ENCODE measurements at regions not wholly inside any gene's neighbourhood (a gene's known extent, or its start where the extent isn't known, plus 50 kb on each side); places are given as distances from the start of the nearest gene placed in this dataset.
"Not testable (repeated sequence)": the region's sequence is repeated elsewhere in the genome, so short reads cannot be mapped to it uniquely, and the experiment has no call there.

GRCh38 chr7:156503196-156503595, 137.4 kb upstream of the RNF32 start:
- H3K4me3 ChIP-seq (ENCODE audit: low read length), result no peak overlapping the region
- H2AFZ ChIP-seq (ENCODE audit: low read depth, low read length), result no peak overlapping the region
- H3K4me1 ChIP-seq (ENCODE audit: insufficient read depth, low read length), result no peaks in the 10 kb centered on the region
- H3K9me3 ChIP-seq (ENCODE audit: low read length), result no peaks in the 10 kb centered on the region
- no peaks in the 10 kb centered on the region for H3K36me3 ChIP-seq (ENCODE audit: insufficient read depth, low read length)
- no peaks in the 10 kb centered on the region for H3K27me3 ChIP-seq (ENCODE audit: insufficient read depth, low read length)

DNA sequence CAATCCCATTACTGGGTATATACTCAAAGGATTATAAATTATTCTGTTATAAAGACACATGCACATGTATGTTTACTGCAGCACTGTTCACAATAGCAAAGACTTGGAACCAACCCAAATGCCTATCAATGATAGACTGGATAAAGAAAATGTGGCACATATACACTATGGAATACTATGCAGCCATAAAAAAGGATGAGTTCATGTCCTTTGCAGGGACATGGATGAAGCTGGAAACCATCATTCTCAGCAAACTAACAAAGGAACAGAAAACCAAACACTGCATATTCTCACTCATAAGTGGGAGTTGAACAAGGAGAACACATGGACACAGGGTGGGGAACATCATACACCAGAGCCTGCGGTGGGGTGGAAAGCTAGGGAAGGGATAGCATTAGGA, 138.8 kb upstream of the RNF32 start:
- not testable (repeated sequence) for H3K9me3 ChIP-seq (ENCODE audit: low read length); H3K27me3 ChIP-seq (ENCODE audit: insufficient read depth, low read length); H3K4me3 ChIP-seq (ENCODE audit: low read length); H3K4me1 ChIP-seq (ENCODE audit: insufficient read depth, low read length); H2AFZ ChIP-seq (ENCODE audit: low read depth, low read length); H3K36me3 ChIP-seq (ENCODE audit: insufficient read depth, low read length)

GRCh38 chr7:156499247-156499881, 141.2 kb upstream of the RNF32 start:
- no peaks in the 10 kb centered on the region for H3K27me3 ChIP-seq (ENCODE audit: insufficient read depth, low read length)
- no peak overlapping the region for H2AFZ ChIP-seq (ENCODE audit: low read depth, low read length)
- H3K4me1 ChIP-seq (ENCODE audit: insufficient read depth, low read length), result no peaks in the 10 kb centered on the region
- no peak overlapping the region for H3K4me3 ChIP-seq (ENCODE audit: low read length)
- H3K9me3 ChIP-seq (ENCODE audit: low read length), result no peaks in the 10 kb centered on the region
- H3K36me3 ChIP-seq (ENCODE audit: insufficient read depth, low read length), result no peaks in the 10 kb centered on the region

DNA sequence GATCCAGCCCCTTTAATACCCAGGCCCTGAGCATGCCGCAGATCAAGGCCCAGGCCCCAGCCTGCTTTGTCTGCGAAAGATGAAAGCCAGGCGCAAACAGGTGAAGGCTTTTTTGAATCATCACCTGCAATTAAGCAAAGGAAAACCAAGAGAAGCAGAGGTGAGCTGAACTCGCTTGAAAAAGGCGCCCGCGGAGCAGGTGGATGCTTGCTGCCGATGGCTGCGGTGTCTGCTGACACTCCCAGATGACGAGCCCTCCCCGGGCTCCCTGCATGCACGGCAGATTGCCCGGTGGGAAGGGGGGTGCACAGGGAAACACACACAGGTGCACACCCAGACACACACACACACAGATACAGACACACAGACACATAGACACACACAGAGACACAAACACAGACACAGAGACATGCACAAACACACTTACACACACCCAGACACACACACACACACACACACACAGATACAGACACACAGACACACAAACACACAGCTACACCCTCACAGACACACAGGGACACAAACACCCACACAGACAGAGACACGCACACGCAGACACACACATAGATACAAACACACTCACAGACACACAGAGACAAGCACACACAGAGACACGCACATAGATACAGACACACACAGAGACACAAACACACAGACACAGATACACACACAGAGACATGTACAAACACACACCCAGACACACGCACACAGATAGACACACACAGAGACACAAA, 142.6 kb upstream of the RNF32 start:
- Histone ChIP-seq H3K4me1 (ENCODE audit: insufficient read depth, low read length) (no peaks in the 10 kb centered on the region), H3K4me3 (ENCODE audit: low read length) (no peak overlapping the region)

GRCh38 chr7:156496865-156497264, 143.7 kb upstream of the RNF32 start:
- H3K9me3 ChIP-seq (ENCODE audit: low read length), result no peaks in the 10 kb centered on the region
- H3K4me1 ChIP-seq (ENCODE audit: insufficient read depth, low read length), result no peaks in the 10 kb centered on the region
- H2AFZ ChIP-seq (ENCODE audit: low read depth, low read length), result no peak overlapping the region
- H3K36me3 ChIP-seq (ENCODE audit: insufficient read depth, low read length), result no peaks in the 10 kb centered on the region
- H3K4me3 ChIP-seq (ENCODE audit: low read length), result no peak overlapping the region
- H3K27me3 ChIP-seq (ENCODE audit: insufficient read depth, low read length), result no peaks in the 10 kb centered on the region

More for the DNA sequence above, 142.6 kb upstream of the RNF32 start:
- no peaks in the 10 kb centered on the region for H3K27me3 ChIP-seq (ENCODE audit: insufficient read depth, low read length)
- H2AFZ ChIP-seq (ENCODE audit: low read depth, low read length), result no peak overlapping the region
- no peaks in the 10 kb centered on the region for H3K9me3 ChIP-seq (ENCODE audit: low read length)
- H3K36me3 ChIP-seq (ENCODE audit: insufficient read depth, low read length), result no peaks in the 10 kb centered on the region

- no peaks in the 10 kb centered on the region for H3K36me3 ChIP-seq (ENCODE audit: insufficient read depth, low read length)
- no peaks in the 10 kb centered on the region for H3K9me3 ChIP-seq (ENCODE audit: low read length)
- no peaks in the 10 kb centered on the region for H3K27me3 ChIP-seq (ENCODE audit: insufficient read depth, low read length)
- H3K4me3 ChIP-seq (ENCODE audit: low read length), result no peak overlapping the region
- H2AFZ ChIP-seq (ENCODE audit: low read depth, low read length), result no peak overlapping the region
- no peaks in the 10 kb centered on the region for H3K4me1 ChIP-seq (ENCODE audit: insufficient read depth, low read length)
These were observed 144.2 kb upstream of the RNF32 start for GRCh38 chr7:156496363-156496769.

- Histone ChIP-seq H3K4me3 (ENCODE audit: low read length) (no peak overlapping the region), H3K4me1 (ENCODE audit: insufficient read depth, low read length) (no peaks in the 10 kb centered on the region), H3K9me3 (ENCODE audit: low read length) (no peaks in the 10 kb centered on the region), H2AFZ (ENCODE audit: low read depth, low read length) (no peak overlapping the region), H3K27me3 (ENCODE audit: insufficient read depth, low read length) (no peaks in the 10 kb centered on the region), H3K36me3 (ENCODE audit: insufficient read depth, low read length) (no peaks in the 10 kb centered on the region)
These were observed 145.6 kb upstream of the RNF32 start for GRCh38 chr7:156494960-156495359.

DNA sequence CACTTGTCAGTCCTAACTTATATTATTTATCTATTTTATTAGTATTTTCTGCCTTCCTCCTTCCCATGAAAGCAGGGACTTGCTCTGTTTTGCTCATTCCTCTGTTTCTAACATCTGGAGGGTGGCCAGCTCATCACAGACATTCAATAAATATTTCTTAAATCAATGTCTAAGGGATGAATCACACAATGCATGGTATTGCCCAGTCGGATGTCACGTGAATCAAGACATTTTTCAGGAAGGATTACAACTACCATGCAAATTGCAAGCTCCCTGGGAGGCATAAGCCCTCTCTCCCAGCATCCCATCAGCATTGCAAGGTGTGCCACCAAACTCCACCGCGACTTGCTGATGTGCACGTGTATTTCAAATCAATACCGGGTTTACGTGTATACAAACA, 146.6 kb upstream of the RNF32 start:
- H3K4me1 ChIP-seq (ENCODE audit: insufficient read depth, low read length), result no peaks in the 10 kb centered on the region
- H3K27me3 ChIP-seq (ENCODE audit: insufficient read depth, low read length), result no peaks in the 10 kb centered on the region
- H3K4me3 ChIP-seq (ENCODE audit: low read length), result no peak overlapping the region
- no peaks in the 10 kb centered on the region for H3K9me3 ChIP-seq (ENCODE audit: low read length)
- no peaks in the 10 kb centered on the region for H3K36me3 ChIP-seq (ENCODE audit: insufficient read depth, low read length)
- H2AFZ ChIP-seq (ENCODE audit: low read depth, low read length), result no peak overlapping the region

- Histone ChIP-seq H3K36me3 (ENCODE audit: insufficient read depth, low read length) (no peaks in the 10 kb centered on the region), H3K27me3 (ENCODE audit: insufficient read depth, low read length) (no peaks in the 10 kb centered on the region), H3K9me3 (ENCODE audit: low read length) (no peaks in the 10 kb centered on the region), H2AFZ (ENCODE audit: low read depth, low read length) (no peak overlapping the region), H3K4me3 (ENCODE audit: low read length) (no peak overlapping the region), H3K4me1 (ENCODE audit: insufficient read depth, low read length) (no peaks in the 10 kb centered on the region)
These were observed 148.4 kb upstream of the RNF32 start for GRCh38 chr7:156492170-156492569.

GRCh38 chr7:156491435-156491834, 149.1 kb upstream of the RNF32 start:
- H3K4me3 ChIP-seq (ENCODE audit: low read length), result no peak overlapping the region
- H3K9me3 ChIP-seq (ENCODE audit: low read length), result no peaks in the 10 kb centered on the region
- H3K4me1 ChIP-seq (ENCODE audit: insufficient read depth, low read length), result no peaks in the 10 kb centered on the region
- H3K36me3 ChIP-seq (ENCODE audit: insufficient read depth, low read length), result no peaks in the 10 kb centered on the region
- no peak overlapping the region for H2AFZ ChIP-seq (ENCODE audit: low read depth, low read length)
- no peaks in the 10 kb centered on the region for H3K27me3 ChIP-seq (ENCODE audit: insufficient read depth, low read length)

- no peaks in the 10 kb centered on the region for H3K36me3 ChIP-seq (ENCODE audit: insufficient read depth, low read length)
- H2AFZ ChIP-seq (ENCODE audit: low read depth, low read length), result no peak overlapping the region
- H3K4me1 ChIP-seq (ENCODE audit: insufficient read depth, low read length), result no peaks in the 10 kb centered on the region
- H3K27me3 ChIP-seq (ENCODE audit: insufficient read depth, low read length), result no peaks in the 10 kb centered on the region
- no peaks in the 10 kb centered on the region for H3K9me3 ChIP-seq (ENCODE audit: low read length)
- no peak overlapping the region for H3K4me3 ChIP-seq (ENCODE audit: low read length)
These were observed 150.4 kb upstream of the RNF32 start for GRCh38 chr7:156490021-156490800.

- no peaks in the 10 kb centered on the region for H3K27me3 ChIP-seq (ENCODE audit: insufficient read depth, low read length)
These were observed 152.6 kb upstream of the RNF32 start for GRCh38 chr7:156487811-156488533.

GRCh38 chr7:156480671-156481070, 159.9 kb upstream of the RNF32 start:
- Histone ChIP-seq H2AFZ (ENCODE audit: low read depth, low read length) (no peak overlapping the region), H3K36me3 (ENCODE audit: insufficient read depth, low read length) (no peaks in the 10 kb centered on the region), H3K4me3 (ENCODE audit: low read length) (no peak overlapping the region), H3K9me3 (ENCODE audit: low read length) (no peaks in the 10 kb centered on the region), H3K27me3 (ENCODE audit: insufficient read depth, low read length) (no peaks in the 10 kb centered on the region), H3K4me1 (ENCODE audit: insufficient read depth, low read length) (no peaks in the 10 kb centered on the region)

More at GRCh38 chr7:156487811-156488533, 152.6 kb upstream of the RNF32 start:
- Histone ChIP-seq H3K4me1 (ENCODE audit: insufficient read depth, low read length) (no peaks in the 10 kb centered on the region), H3K36me3 (ENCODE audit: insufficient read depth, low read length) (no peaks in the 10 kb centered on the region), H3K9me3 (ENCODE audit: low read length) (no peaks in the 10 kb centered on the region), H2AFZ (ENCODE audit: low read depth, low read length) (no peak overlapping the region), H3K4me3 (ENCODE audit: low read length) (no peak overlapping the region)
